ENCODE measurements at regions not wholly inside any gene's neighbourhood (a gene's known extent, or its start where the extent isn't known, plus 50 kb on each side); places are given as distances from the start of the nearest gene placed in this dataset.

GRCh38 chr11:96817482-96818399 is 427.9 kb downstream of the JRKL start:
- no peak for TF ChIP-seq SIN3A (IDR thresholded peaks at IDR 0.05; ENCODE audit: borderline replicate concordance, low read depth, low read length)
- no peak for TF ChIP-seq TAF1 (IDR thresholded peaks at IDR 0.05; ENCODE audit: borderline replicate concordance, low read depth, low read length)
- no peak for TF ChIP-seq CTCF (IDR thresholded peaks at IDR 0.05)
- peak; percentile 37; the same call in 1 of the 2 replicates for TF ChIP-seq JUND (IDR thresholded peaks at IDR 0.05)
- no peak for TF ChIP-seq GABPA (IDR thresholded peaks at IDR 0.05; ENCODE audit: low read depth)
- no peak for TF ChIP-seq RAD21 (IDR thresholded peaks at IDR 0.05; ENCODE audit: low read length)
- TF ChIP-seq, protein P1, sequence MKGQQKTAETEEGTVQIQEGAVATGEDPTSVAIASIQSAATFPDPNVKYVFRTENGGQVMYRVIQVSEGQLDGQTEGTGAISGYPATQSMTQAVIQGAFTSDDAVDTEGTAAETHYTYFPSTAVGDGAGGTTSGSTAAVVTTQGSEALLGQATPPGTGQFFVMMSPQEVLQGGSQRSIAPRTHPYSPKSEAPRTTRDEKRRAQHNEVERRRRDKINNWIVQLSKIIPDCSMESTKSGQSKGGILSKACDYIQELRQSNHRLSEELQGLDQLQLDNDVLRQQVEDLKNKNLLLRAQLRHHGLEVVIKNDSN (IDR thresholded peaks at IDR 0.05; ENCODE audit: borderline replicate concordance, low read depth) = no peak

Data from SK-N-SH (cell line).